Ovary (tissue), 3 donors: ENCODE measurements at regions not wholly inside any gene's neighbourhood (a gene's known extent, or its start where the extent isn't known, plus 50 kb on each side); places are given as distances from the start of the nearest gene placed in this dataset.

Source experiments
- EP300 ChIP-seq: sonication (generic); formaldehyde crosslinking; IDR thresholded peaks from one replicate; pipeline ENCODE4 v1.6.1; 2017; ENCODE audit warnings: antibody characterized with exemption
- TF ChIP-seq, protein P1 (sequence below), 3 donors: fragments of 450-650 bp in 2 of 3; fragments of 200-600 bp in 1 of 3; IDR thresholded peaks; one replicate each; pipeline versions ENCODE4 v1.5.1 to v1.8.0; 2016 to 2022; ENCODE audit warnings: antibody characterized with exemption in 3 of 3, mild to moderate bottlenecking in 1 of 3
- donor health status: DM: no; HTN: no; CAD: no.

DNA sequence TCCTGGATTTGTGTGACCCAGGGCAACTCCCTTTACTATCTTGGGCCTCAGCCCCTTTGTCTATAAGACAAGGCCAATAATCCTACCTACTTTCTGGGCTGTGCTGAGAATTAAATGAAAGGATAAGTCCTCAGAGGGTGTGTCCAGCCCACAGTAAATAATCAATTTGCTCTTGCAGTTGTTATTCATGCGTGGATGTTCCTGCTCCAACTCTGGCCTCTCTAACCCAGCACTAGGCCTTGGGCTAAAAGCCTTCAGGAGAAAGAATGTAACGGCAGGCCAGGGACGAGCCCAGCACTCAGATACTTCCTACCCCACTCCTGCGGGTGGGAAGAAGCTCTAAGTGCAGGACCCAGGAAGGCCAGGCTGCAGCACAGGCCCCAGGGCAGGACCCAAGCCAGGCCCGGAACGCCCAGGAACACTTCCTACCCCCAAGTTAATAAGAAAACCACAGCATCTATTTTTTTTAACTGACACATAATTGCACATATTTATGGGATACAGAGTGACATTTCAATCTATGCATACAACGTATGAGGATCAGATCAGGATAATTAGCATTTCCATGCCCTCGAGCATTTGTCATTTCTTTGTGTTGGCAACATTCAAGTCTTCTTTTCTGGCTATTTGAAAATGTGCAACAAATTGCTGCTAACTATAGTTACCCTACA, 179.6 kb upstream of the RBPJ start:
- TF ChIP-seq, protein P1, sequence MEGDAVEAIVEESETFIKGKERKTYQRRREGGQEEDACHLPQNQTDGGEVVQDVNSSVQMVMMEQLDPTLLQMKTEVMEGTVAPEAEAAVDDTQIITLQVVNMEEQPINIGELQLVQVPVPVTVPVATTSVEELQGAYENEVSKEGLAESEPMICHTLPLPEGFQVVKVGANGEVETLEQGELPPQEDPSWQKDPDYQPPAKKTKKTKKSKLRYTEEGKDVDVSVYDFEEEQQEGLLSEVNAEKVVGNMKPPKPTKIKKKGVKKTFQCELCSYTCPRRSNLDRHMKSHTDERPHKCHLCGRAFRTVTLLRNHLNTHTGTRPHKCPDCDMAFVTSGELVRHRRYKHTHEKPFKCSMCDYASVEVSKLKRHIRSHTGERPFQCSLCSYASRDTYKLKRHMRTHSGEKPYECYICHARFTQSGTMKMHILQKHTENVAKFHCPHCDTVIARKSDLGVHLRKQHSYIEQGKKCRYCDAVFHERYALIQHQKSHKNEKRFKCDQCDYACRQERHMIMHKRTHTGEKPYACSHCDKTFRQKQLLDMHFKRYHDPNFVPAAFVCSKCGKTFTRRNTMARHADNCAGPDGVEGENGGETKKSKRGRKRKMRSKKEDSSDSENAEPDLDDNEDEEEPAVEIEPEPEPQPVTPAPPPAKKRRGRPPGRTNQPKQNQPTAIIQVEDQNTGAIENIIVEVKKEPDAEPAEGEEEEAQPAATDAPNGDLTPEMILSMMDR (IDR thresholded peaks at IDR 0.05) = no peak
- no peak for TF ChIP-seq EP300
